ENCODE measurements at regions not wholly inside any gene's neighbourhood (a gene's known extent, or its start where the extent isn't known, plus 50 kb on each side); places are given as distances from the start of the nearest gene placed in this dataset.

- DNase-seq: no peak
These were observed 814.1 kb upstream of the SALL3 start for GRCh38 chr18:78165525-78165924.

DNA sequence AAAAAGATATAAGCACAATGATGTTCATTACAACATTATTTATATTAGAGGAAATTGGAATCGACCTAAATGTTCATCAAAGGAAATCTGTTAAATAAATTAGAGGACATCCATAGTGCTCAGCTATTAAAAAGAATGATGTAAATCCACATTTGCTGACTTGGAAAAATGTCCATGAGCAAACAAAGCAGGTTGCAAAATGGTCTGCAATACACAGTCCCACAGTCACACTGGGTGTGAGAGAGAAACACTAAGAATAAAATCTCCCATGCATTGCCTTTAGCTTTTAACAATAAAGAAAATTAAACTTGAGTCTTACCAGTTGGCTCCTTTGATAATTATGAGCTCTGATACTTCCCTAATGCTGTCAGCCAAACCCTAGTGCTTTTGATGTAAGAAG lies 811.1 kb upstream of the SALL3 start:
- no peak for DNase-seq

GRCh38 chr18:78169174-78169864 lies 810.3 kb upstream of the SALL3 start:
- no peak for DNase-seq

DNA sequence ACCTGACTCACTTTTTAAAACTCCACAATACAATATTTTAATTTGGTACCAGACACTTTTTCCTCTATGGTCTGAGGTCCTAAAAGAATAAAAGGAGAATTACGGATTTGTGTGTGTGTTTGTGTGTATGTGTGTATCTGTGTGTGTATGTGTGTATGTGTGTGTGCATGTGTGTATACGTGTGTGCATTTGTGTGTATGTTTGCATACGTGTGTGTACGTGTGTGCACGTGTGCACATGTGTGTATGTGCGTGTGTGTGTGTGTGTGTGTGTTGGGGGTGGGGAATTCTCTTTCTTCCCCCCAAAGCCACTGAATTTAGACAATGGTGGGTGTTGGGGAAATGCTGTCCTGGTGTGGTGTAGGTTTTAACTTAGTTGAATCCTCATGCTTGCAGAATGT lies 807.7 kb upstream of the SALL3 start:
- no peak for DNase-seq

DNA sequence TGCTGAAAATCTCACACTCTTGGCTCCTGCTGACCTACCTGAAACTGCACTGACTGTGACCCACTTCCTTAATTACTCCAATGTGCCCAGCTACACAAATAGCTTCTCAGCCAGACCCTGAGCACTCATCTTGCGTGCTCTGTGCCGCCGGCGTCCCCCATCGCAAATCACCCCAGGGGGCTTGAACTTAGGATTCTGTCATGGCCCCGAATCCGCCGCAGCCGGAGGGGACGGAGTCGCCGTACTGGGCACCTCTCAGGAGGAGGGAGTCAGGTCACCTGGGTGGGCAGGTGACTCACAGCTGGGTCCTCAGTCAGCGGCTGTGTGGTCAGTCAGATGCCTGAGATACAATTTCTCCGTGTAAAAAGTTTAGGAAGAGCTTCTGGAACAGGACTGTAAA lies 804.9 kb upstream of the SALL3 start:
- DNase-seq: no peak

- no peak for DNase-seq
These were observed 800.8 kb upstream of the SALL3 start for GRCh38 chr18:78178812-78179211.

GRCh38 chr18:78180741-78181140 lies 798.9 kb upstream of the SALL3 start:
- no peak for DNase-seq

- DNase-seq: no peak
These were observed 795.8 kb upstream of the SALL3 start for GRCh38 chr18:78183815-78184214.

DNA sequence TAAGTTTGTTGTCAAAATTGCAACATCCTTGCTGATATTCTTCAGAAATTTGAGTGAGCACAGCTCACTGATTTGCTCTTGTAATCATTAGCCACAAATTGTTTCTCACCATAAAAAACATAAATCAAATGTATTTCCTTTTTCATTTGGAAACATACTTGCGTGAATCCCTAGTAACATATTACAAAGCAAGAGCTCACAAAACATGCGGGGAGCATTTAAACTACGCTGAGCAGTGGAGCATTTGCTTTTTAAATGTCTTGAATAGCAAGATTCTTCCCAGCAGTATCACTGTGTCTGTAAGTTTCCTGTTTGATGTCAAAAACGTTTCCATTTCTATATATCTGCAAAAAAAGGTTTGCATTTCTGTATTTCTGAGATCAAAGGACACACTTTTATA lies 788.3 kb upstream of the SALL3 start:
- no peak for DNase-seq

DNA sequence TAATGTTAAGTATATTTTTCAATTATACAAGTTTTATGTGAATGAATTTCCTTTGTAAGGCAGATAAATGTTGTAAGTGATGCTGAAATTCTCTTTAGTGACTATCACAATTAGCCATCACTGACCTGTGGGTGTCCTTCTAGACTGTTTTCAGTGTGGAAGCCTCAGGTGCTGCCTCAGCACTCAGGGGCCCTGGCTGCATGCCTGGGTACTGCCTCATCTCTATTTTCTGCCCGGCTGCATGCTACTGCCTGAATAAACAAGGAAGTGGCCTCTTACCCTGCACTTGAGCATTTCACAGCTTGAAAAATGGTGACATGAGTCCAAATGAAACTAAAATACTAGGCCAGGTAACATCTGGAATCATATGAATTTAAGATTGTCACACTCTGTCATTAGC lies 787.6 kb upstream of the SALL3 start:
- DNase-seq: no peak

DNA sequence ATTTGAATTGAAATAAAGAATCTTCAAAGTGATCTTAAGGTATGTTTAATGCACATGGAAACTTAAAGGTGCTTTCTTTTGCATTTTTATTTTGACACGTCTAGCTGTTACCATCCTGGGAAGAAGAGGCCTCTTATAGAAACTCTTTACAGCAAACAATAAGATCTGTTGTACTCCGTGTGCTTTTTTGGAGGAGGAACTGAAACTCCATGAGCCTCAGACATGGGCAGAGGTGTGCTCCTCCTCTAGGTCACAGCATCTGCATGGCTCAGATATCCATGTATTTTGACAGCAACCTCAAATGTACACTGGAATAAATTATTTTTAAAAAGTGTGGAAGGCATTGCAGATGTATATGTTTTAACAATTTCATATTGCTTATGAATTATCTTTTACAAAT lies 783.3 kb upstream of the SALL3 start:
- DNase-seq: no peak

- DNase-seq: no peak
These were observed 780.6 kb upstream of the SALL3 start for GRCh38 chr18:78199002-78199401.

DNA sequence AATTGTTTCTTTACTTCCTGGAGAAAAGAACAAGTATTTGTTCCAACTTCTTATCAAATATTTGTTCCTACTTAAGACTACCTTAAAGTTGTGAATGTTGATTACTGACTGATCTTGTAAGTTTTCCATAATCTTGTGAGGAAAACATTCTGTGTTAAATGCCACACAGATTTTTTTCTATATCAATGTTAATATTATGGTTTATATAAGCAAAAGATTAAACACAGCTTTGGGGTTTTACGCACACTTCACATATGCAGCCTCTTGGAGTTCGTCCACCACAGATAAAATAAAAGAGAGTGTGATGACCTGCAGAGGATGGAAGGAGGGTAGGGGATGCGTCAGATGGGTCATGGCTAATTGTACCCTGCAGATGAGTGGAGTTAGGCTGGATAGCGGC lies 780.0 kb upstream of the SALL3 start:
- DNase-seq: no peak

DNA sequence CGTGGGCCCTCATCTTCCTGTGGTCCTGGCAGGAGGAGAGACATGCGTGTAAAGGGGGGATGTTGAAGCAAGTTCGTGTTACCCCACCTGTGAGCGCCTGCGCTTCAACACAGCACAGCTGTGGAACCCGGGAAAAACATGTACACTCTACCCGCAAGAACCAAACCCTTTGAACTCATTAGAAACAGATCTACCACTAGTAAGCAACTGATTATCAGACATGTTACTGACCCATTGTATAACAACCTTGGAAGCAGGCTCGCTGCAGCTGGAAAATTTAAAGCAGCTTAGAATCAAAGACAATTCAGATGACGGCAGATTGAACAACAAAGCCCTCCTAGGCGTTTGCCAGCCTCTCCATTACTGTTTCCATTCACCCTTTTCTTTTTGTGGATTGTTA lies 771.7 kb upstream of the SALL3 start:
- DNase-seq: no peak

DNA sequence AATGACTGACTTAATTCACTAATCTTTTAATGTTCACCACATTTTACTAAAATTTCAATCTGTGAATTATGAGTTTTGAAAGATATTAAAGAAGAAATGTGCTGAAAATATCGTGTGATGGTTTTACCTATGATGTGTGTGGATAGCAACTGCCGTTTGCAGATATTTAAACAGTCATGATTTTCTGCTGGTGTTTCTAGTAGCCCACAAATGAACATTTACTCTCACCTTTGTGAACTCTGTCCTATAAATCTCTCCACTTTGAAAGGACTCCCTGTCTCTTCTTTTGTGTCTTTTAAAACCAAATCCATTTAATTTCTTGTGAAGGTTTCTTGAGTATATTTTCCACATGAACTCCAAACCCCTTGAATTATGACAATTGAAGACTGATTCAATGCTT lies 771.2 kb upstream of the SALL3 start:
- no peak for DNase-seq

- no peak for DNase-seq
These were observed 766.1 kb upstream of the SALL3 start for GRCh38 chr18:78213361-78213994.

- DNase-seq: no peak
These were observed 758.1 kb upstream of the SALL3 start for GRCh38 chr18:78221496-78221895.

- no peak for DNase-seq
These were observed 750.6 kb upstream of the SALL3 start for GRCh38 chr18:78228974-78229373.

DNA sequence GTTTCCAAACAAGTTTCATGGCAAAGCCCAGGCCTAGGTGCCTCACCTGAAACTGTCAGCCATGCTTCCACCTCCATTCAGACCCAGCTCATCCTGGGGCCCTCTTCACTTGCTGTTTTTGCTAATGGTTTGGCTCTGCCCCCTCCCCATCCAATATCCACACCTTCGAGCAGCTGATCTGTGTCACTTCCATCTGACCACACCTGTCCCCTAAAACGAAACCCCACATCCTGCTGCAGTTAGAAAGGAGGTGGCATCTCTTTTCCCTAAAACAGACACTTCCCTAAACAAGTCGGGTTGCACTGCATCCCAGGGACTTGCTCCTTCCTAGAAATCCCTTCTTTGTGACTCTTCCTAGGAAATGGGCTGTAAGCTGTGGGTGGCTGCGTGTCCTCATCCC lies 748.7 kb upstream of the SALL3 start:
- no peak for DNase-seq

DNA sequence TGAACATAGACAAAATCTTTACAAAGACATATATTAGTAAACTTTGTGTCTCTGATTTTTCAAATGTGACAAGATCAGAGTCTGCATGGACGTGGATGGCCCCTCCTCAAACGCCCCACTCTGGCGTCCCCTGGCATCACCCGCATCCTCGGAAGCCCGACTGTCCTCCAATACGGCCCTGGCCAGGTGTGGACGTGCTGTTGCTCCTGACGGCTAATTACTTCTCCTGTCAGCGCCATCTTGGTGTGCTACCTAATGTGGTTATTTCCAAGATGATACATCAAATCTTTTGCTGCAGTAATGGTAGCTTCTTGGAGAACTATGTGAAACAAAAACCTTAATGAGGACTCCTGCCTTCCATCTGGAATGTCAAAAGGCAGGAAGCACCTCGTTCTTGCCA lies 747.4 kb upstream of the SALL3 start:
- DNase-seq: no peak

- no peak for DNase-seq
These were observed 741.8 kb upstream of the SALL3 start for GRCh38 chr18:78237864-78238263.

GRCh38 chr18:78238404-78239089 lies 741.1 kb upstream of the SALL3 start:
- DNase-seq: no peak

DNA sequence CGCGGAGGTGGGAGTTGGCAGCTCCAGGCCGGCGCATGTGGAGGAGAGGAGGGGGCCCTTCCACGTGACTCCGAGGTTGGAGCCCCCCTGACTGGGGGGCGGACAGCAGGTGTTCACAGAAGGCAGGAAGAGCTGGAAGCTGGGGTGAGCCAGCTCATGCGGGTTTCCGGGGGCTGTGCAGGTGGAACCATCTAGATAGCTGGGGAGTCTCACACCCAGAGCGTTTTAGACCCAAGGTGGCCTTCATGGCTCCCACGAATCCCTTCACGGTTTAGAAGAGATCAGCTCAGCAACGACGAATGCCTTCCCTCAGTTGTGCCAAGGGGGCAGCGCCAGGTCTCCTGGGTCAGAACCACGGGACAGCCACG lies 740.5 kb upstream of the SALL3 start:
- DNase-seq: no peak

GRCh38 chr18:78240101-78240500 lies 739.5 kb upstream of the SALL3 start:
- no peak for DNase-seq

All from NCI-H187 (cell line).